IgD-negative memory B cell (primary cell): ENCODE measurements at regions not wholly inside any gene's neighbourhood (a gene's known extent, or its start where the extent isn't known, plus 50 kb on each side); places are given as distances from the start of the nearest gene placed in this dataset.
"Not testable (repeated sequence)": the region's sequence is repeated elsewhere in the genome, so short reads cannot be mapped to it uniquely, and the experiment has no call there.

Experiments
- H3K27ac Mint-ChIP-seq, 3 donors: one replicate each; pipeline ENCODE4 v1.8.0; 2020 to 2022; ENCODE audit warnings: mild to moderate bottlenecking in 3 of 3, mixed read lengths in 3 of 3, moderate library complexity in 1 of 3
- H3K27me3 Mint-ChIP-seq: one replicate; pipeline ENCODE4 v1.8.0; 2021; ENCODE audit warnings: mixed read lengths
- H3K36me3 Mint-ChIP-seq: one replicate; pipeline ENCODE4 v1.8.0; 2020; ENCODE audit warnings: mild to moderate bottlenecking, mixed read lengths
- H3K4me1 Mint-ChIP-seq, 3 donors: one replicate each; pipeline ENCODE4 v1.8.0; 2020 to 2022; ENCODE audit warnings: mixed read lengths in 3 of 3, mild to moderate bottlenecking in 1 of 3
- H3K4me3 Mint-ChIP-seq, 4 donors: one replicate each; pipeline ENCODE4 v1.8.0; 2020 to 2022; ENCODE audit warnings: mild to moderate bottlenecking in 4 of 4, mixed read lengths in 4 of 4, moderate library complexity in 3 of 4
- H3K9me3 Mint-ChIP-seq, 3 donors: one replicate each; pipeline ENCODE4 v1.8.0; 2020 to 2021; ENCODE audit warnings: mixed read lengths in 3 of 3, mild to moderate bottlenecking in 1 of 3

GRCh38 chr18:10157706-10158105 is 243.9 kb downstream of the VAPA start:
- H3K27me3 Mint-ChIP-seq, result no peaks in the 10 kb centered on the region
- peaks cover 0 to 6% (median 3%) of the 10 kb centered on the region in 3 donors for H3K9me3 Mint-ChIP-seq
- H3K36me3 Mint-ChIP-seq, result peaks cover 4% of the 10 kb centered on the region
- H3K4me1 Mint-ChIP-seq, result no peaks in the 10 kb centered on the region
- H3K4me3 Mint-ChIP-seq, result no peak overlapping the region
- H3K27ac Mint-ChIP-seq, result no peak overlapping the region

DNA sequence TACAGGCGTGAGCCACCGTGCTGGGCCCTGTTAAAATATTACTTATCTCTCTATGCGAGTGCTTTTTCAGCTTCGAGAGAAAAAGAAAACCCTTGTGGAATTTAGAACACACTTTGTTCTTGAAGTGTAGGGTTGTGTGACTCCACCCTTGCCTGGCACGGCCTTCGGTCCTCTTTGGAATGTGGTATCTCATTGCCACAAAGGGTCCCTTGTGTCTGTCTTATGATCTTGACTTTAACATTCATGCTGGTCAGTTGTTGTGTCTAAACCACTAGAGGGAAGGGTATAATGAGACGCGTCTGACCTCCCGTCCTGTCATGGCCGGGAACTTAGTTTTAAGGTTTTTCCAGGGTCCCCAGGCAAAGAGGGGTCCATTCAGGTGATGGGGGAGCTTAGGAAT is 246.4 kb downstream of the VAPA start:
- Mint-ChIP-seq H3K9me3 (peaks cover 0 to 6% (median 0%) of the 10 kb centered on the region in 3 donors), H3K36me3 (peaks cover 4% of the 10 kb centered on the region), H3K4me3 (no peak overlapping the region), H3K27me3 (peaks cover 2% of the 10 kb centered on the region), H3K27ac (no peak overlapping the region), H3K4me1 (no peaks in the 10 kb centered on the region)

DNA sequence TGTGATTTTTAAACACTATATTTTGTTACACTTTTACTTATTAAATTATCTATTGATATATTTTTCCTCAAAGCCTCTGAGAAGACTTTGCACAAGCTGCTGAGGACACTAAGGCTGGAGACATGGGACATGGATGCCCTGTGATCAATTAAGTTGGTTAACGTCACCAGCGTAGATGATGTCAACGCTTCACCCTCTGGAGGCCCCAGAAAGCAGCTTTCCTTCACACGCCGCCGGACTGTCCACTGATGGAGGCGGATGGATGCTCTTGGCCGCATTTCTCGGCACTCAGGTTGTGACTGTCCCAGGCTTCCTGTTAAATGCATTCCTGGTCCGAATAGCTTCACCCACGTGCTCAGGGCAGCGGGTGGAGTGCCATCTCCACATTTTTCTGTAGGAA is 247.5 kb downstream of the VAPA start:
- Mint-ChIP-seq H3K27me3 (peaks cover 2% of the 10 kb centered on the region), H3K27ac (no peak overlapping the region), H3K36me3 (peaks cover 4% of the 10 kb centered on the region), H3K9me3 (peaks cover 0 to 6% (median 0%) of the 10 kb centered on the region in 3 donors), H3K4me1 (no peaks in the 10 kb centered on the region), H3K4me3 (no peak overlapping the region)

DNA sequence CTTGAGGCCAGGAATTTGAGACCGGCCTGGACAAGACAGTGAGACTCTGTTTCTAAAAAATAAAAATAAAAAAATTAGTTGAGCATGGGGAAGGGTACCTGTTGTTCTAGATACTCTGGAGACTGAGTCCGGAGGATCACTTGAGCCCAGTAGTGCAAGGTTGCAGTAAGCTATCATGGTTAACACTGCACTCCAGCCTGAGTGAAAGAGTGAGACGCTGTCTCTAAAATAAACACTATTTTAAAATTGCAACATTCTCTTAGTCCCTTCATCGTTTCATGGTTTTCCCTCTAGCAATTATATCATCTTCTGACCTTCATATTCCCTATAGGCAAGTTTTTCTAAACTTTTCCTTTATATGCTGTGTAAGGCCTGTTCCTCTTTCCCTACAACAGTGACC is 248.5 kb downstream of the VAPA start:
- peaks cover 2% of the 10 kb centered on the region for H3K27me3 Mint-ChIP-seq

GRCh38 chr18:10164271-10165071 is 250.7 kb downstream of the VAPA start:
- Mint-ChIP-seq H3K36me3 (no peaks in the 10 kb centered on the region), H3K27me3 (peaks cover 2% of the 10 kb centered on the region), H3K4me3 (no peak overlapping the region), H3K4me1 (no peaks in the 10 kb centered on the region), H3K27ac (no peak overlapping the region), H3K9me3 (no peaks in the 10 kb centered on the region)

More for the DNA sequence above, 248.5 kb downstream of the VAPA start:
- Mint-ChIP-seq H3K9me3 (peaks cover 0 to 4% (median 0%) of the 10 kb centered on the region in 3 donors), H3K36me3 (peaks cover 2% of the 10 kb centered on the region), H3K4me3 (no peak overlapping the region), H3K27ac (no peak overlapping the region), H3K4me1 (no peaks in the 10 kb centered on the region)

GRCh38 chr18:10166164-10166807 is 252.5 kb downstream of the VAPA start:
- H3K9me3 Mint-ChIP-seq, result no peaks in the 10 kb centered on the region

DNA sequence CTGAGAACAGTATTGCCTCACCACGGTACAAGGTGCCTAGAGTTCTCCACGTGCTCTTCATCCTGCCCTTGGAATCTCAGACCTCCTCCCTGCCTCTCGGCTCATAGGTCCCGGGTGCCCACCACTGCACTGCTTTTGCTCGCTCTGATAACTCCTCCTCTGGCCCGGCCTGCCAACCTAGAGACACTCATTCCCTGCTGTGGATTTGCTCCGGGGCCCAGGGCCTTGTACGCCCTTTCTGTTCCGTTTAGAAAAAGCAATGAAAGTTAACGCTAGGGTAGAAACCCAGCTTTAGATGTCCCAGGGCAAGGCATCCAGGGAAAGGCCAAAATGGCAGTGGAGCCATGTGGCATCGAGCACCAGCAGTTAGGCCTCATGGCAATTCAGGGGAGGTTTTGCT is 253.9 kb downstream of the VAPA start:
- Mint-ChIP-seq H3K27me3 (peaks cover 2% of the 10 kb centered on the region), H3K27ac (no peak overlapping the region), H3K4me3 (no peak overlapping the region), H3K36me3 (no peaks in the 10 kb centered on the region), H3K9me3 (no peaks in the 10 kb centered on the region), H3K4me1 (no peaks in the 10 kb centered on the region)

More at GRCh38 chr18:10166164-10166807, 252.5 kb downstream of the VAPA start:
- no peaks in the 10 kb centered on the region for H3K4me1 Mint-ChIP-seq
- H3K36me3 Mint-ChIP-seq, result no peaks in the 10 kb centered on the region
- no peak overlapping the region for H3K4me3 Mint-ChIP-seq
- peaks cover 2% of the 10 kb centered on the region for H3K27me3 Mint-ChIP-seq
- H3K27ac Mint-ChIP-seq, result no peak overlapping the region

DNA sequence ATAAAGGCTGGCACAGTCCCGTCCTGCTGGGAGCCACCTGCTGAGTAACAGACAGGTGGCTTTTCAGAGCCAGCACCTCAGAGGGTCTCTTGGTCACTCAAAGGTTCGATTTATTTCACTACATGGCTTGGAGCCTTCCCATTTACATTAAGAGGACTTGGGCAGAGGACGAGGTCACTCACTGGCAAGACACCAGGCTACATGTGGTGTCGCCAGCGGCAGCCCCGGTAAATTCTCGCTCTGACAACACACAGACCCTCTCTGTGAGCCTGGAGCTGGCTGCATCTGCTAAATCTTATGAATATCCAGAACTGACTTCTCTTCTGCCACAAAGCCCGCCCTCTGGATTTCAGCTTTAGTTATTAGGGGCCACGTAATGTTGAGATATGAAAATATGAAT is 254.7 kb downstream of the VAPA start:
- Mint-ChIP-seq H3K27ac (no peak overlapping the region), H3K9me3 (no peaks in the 10 kb centered on the region), H3K4me1 (no peaks in the 10 kb centered on the region), H3K4me3 (no peak overlapping the region), H3K36me3 (no peaks in the 10 kb centered on the region), H3K27me3 (peaks cover 2% of the 10 kb centered on the region)

DNA sequence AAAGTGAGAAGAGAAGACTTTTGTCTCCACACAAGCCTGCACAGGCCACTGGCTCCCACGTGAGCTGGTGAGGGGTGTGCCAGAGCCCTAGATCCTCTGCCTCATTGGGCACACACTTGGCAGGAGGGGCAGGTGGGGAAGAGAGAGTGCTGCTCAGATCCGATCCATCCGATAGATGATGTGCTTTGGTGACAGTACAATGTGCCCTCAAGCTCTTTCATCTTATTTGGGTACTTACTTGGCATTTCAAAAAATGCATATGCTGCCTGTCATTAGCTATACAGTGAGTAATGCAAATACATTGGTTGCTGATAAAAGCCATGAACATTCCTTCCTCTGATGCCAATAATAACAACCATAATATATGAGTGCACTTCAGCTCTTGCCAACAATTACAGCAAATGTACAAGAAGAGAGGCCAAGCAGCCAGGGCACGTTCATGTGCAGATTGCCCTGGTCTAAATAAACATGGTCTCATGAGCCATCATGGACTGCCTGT is 255.3 kb downstream of the VAPA start:
- Mint-ChIP-seq H3K9me3 (no peaks in the 10 kb centered on the region), H3K27ac (no peak overlapping the region), H3K27me3 (peaks cover 2% of the 10 kb centered on the region), H3K36me3 (no peaks in the 10 kb centered on the region), H3K4me3 (no peak overlapping the region), H3K4me1 (no peaks in the 10 kb centered on the region)

DNA sequence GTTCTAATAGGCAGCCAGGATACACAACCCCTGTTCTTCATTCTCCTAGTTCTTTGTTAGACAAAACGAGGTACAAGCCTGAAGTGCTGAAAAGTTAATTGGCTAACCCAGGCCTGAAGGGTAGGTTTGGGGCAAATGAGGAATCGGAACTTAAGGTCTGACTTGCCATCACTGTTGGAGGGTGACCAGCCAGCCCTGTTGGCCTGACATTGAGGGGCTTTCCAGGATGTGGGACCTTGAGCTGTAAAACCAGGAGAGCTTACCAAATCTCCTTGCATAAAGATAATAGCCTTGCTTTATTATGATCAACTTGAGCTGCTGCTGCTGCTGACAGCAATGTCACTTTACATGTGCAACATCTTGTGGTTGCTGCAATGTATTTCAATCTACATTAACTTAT is 256.0 kb downstream of the VAPA start:
- Mint-ChIP-seq H3K36me3 (no peaks in the 10 kb centered on the region), H3K9me3 (no peaks in the 10 kb centered on the region)

DNA sequence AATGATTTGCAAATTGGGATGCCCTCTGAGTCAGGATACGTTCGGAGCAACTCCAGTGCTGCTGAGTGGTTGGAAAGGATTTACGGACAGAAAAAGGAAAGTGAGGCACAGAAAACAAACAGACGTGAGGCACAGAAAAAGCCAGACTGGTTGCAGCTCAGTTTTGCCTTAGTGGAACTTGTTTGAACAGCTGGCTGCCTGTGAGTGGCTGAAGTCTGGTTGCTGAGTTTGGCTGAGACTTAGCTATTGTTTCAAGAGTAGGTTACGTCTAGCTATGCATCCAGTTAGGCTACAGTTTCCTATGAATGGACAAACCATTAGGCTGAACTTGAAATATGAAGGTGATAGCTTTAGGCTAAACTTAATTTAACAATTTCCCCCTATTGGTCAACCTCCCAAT is 256.6 kb downstream of the VAPA start:
- H3K9me3 Mint-ChIP-seq, result no peaks in the 10 kb centered on the region
- no peaks in the 10 kb centered on the region for H3K36me3 Mint-ChIP-seq
- H3K4me1 Mint-ChIP-seq, result peaks cover 0 to 3% (median 0%) of the 10 kb centered on the region in 3 donors
- H3K27me3 Mint-ChIP-seq, result no peaks in the 10 kb centered on the region
- H3K27ac Mint-ChIP-seq, result no peak overlapping the region
- no peak overlapping the region for H3K4me3 Mint-ChIP-seq

More for the DNA sequence above, 256.0 kb downstream of the VAPA start:
- Mint-ChIP-seq H3K4me3 (no peak overlapping the region), H3K27me3 (peaks cover 2% of the 10 kb centered on the region), H3K4me1 (no peaks in the 10 kb centered on the region), H3K27ac (no peak overlapping the region)

DNA sequence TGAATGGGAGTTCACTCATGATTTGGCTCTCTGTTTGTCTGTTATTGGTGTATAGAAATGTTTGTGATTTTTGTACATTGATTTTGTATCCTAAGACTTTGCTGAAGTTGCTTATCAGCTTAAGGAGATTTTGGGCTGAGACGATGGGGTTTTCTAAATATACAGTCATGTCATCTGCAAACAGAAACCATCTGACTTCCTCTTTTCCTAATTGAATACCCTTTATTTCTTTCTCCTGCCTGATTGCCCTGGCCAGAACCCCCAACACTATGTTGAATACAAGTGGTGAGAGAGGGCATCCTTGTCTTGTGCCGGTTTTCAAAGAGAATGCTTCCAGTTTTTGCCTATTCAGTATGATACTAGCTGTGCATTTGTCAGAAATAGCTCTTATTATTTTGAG is 261.5 kb downstream of the VAPA start:
- H3K9me3 Mint-ChIP-seq, H3K4me3 Mint-ChIP-seq, H3K27me3 Mint-ChIP-seq, H3K27ac Mint-ChIP-seq, H3K36me3 Mint-ChIP-seq: not testable (repeated sequence)
- H3K4me1 Mint-ChIP-seq, result peaks cover 0 to 17% (median 13%) of the 10 kb centered on the region in 3 donors

DNA sequence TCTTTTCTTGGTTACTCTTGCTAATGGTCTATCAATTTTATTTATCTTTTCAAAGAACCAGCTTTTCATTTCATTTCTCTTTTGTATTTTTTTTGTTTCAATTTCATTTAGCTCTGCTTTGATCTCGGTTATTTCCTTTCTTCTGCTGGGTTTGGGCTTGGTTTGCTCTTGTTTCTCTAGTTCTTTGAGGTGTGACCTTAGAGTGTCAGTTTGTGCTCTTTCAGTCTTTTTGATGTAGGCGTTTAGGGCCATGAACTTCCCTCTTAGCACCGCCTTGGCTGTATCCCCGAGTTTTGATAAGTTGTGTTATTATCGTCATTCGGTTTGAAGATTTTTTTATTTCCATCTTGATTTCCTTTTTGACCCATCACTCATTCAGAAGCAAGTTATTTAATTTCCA is 265.5 kb downstream of the VAPA start:
- Mint-ChIP-seq H3K27ac (peak overlapping the region in 1 of 3 donors; percentile 61), H3K4me1 (peaks cover 0 to 17% (median 13%) of the 10 kb centered on the region in 3 donors)
- not testable (repeated sequence) for H3K27me3 Mint-ChIP-seq, H3K4me3 Mint-ChIP-seq, H3K9me3 Mint-ChIP-seq, H3K36me3 Mint-ChIP-seq

GRCh38 chr18:10182009-10182624 is 268.3 kb downstream of the VAPA start:
- H3K4me3 Mint-ChIP-seq, result no peak overlapping the region
- peaks cover 3% of the 10 kb centered on the region for H3K27me3 Mint-ChIP-seq
- no peak overlapping the region for H3K27ac Mint-ChIP-seq

GRCh38 chr18:10184776-10185175 is 269.7 kb upstream of the APCDD1 start:
- H3K9me3 Mint-ChIP-seq, result peaks cover under 1 to 5% (median 1%) of the 10 kb centered on the region in 3 donors
- no peaks in the 10 kb centered on the region for H3K36me3 Mint-ChIP-seq
- peaks cover 0 to 1% (median 0%) of the 10 kb centered on the region in 3 donors for H3K4me1 Mint-ChIP-seq
- H3K27ac Mint-ChIP-seq, result no peak overlapping the region
- peaks cover 1% of the 10 kb centered on the region for H3K27me3 Mint-ChIP-seq
- peak overlapping the region in 1 of 4 donors; percentile 60 for H3K4me3 Mint-ChIP-seq

More at GRCh38 chr18:10182009-10182624, 268.3 kb downstream of the VAPA start:
- Mint-ChIP-seq H3K9me3 (peaks cover 0 to 5% (median 1%) of the 10 kb centered on the region in 3 donors), H3K36me3 (no peaks in the 10 kb centered on the region), H3K4me1 (peaks cover 0 to 10% (median 7%) of the 10 kb centered on the region in 3 donors)
